ENCODE measurements at regions not wholly inside any gene's neighbourhood (a gene's known extent, or its start where the extent isn't known, plus 50 kb on each side); places are given as distances from the start of the nearest gene placed in this dataset.

- no peak for DNase-seq (ENCODE audit: low read depth)
- H3K4me3 ChIP-seq (replicated peaks; ENCODE audit: low read depth, low read length): no peak overlapping the region
- TF ChIP-seq, protein P1, sequence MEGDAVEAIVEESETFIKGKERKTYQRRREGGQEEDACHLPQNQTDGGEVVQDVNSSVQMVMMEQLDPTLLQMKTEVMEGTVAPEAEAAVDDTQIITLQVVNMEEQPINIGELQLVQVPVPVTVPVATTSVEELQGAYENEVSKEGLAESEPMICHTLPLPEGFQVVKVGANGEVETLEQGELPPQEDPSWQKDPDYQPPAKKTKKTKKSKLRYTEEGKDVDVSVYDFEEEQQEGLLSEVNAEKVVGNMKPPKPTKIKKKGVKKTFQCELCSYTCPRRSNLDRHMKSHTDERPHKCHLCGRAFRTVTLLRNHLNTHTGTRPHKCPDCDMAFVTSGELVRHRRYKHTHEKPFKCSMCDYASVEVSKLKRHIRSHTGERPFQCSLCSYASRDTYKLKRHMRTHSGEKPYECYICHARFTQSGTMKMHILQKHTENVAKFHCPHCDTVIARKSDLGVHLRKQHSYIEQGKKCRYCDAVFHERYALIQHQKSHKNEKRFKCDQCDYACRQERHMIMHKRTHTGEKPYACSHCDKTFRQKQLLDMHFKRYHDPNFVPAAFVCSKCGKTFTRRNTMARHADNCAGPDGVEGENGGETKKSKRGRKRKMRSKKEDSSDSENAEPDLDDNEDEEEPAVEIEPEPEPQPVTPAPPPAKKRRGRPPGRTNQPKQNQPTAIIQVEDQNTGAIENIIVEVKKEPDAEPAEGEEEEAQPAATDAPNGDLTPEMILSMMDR (IDR thresholded peaks at IDR 0.05; ENCODE audit: low read length, missing control alignments): no peak
These were observed 114.7 kb upstream of the WDFY3 start for GRCh38 chr4:85081196-85081595.

- DNase-seq (ENCODE audit: low read depth): peak; percentile 88
These were observed 118.0 kb upstream of the WDFY3 start for GRCh38 chr4:85084371-85085094.

DNA sequence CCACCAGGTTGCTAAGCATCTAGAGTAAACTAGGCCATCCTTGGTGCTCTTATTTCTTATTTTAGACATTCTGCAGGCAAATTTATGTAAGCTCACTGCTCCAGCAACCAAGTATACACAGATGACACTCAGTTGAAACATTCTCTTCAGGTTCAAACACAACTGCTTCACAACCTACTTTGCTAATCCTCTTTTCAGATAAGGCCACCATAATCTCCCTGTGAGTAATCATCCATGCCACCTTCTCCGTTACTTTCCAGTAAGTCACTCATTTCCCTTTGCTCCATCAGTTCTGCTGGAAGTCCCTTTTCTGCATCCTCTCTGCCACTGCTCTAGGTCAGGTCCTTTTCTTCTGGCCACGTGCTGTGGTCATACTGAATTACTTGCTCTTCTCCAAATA, 120.2 kb upstream of the WDFY3 start:
- no peak overlapping the region for H3K4me3 ChIP-seq (replicated peaks; ENCODE audit: low read depth, low read length)
- no peak for DNase-seq (ENCODE audit: low read depth)
- TF ChIP-seq, protein P1 (IDR thresholded peaks at IDR 0.05; ENCODE audit: low read length, missing control alignments): no peak

More at GRCh38 chr4:85084371-85085094, 118.0 kb upstream of the WDFY3 start:
- H3K4me3 ChIP-seq (replicated peaks; ENCODE audit: low read depth, low read length): no peak overlapping the region
- TF ChIP-seq, protein P1 (IDR thresholded peaks at IDR 0.05; ENCODE audit: low read length, missing control alignments): peak; percentile 74

DNA sequence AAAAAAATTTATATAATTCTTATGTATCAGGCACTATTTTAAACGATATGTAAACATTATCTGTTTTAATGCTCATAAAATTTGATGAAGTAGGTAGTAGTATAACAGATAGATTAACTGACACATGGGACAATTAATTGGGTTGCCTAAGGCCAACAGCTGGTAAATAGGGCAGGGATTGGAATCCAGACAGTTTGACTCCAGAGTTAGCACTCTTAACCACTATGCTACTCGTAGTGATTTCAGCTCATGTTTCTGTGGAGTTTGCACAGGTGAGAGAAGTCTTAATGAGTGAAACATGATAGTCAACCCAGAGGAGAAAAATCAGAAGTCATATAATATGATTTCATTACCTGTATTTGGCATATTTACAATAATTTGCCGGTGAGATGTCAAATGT, 126.0 kb upstream of the WDFY3 start:
- no peak for DNase-seq (ENCODE audit: low read depth)
- TF ChIP-seq, protein P1 (IDR thresholded peaks at IDR 0.05; ENCODE audit: low read length, missing control alignments): no peak
- H3K4me3 ChIP-seq (replicated peaks; ENCODE audit: low read depth, low read length): no peak overlapping the region

DNA sequence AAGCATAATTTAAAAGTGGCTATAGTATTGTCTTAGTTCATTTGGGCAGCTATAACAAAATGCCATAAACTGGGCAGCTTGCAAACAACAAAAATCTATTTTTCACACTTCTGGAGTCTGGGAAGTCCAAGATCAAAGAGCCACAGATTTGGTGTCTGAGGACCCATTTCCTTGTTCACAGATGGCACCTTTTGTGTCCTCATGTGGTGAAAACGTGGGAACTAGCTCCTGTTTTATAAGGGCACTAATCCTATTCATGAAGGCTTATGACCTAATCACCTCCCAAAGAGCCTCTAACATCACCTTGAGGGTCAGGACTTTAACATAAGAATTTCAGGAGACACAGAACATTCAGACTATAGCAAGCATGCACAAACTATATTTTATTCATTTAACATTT, 126.5 kb upstream of the WDFY3 start:
- DNase-seq (ENCODE audit: low read depth): no peak
- TF ChIP-seq, protein P1 (IDR thresholded peaks at IDR 0.05; ENCODE audit: low read length, missing control alignments): no peak
- H3K4me3 ChIP-seq (replicated peaks; ENCODE audit: low read depth, low read length): no peak overlapping the region

GRCh38 chr4:85094735-85095134, 128.2 kb upstream of the WDFY3 start:
- DNase-seq (ENCODE audit: low read depth): no peak
- TF ChIP-seq, protein P1 (IDR thresholded peaks at IDR 0.05; ENCODE audit: low read length, missing control alignments): no peak
- H3K4me3 ChIP-seq (replicated peaks; ENCODE audit: low read depth, low read length): no peak overlapping the region

GRCh38 chr4:85102606-85103005, 136.1 kb upstream of the WDFY3 start:
- TF ChIP-seq, protein P1 (IDR thresholded peaks at IDR 0.05; ENCODE audit: low read length, missing control alignments): no peak
- no peak for DNase-seq (ENCODE audit: low read depth)

More at GRCh38 chr4:85102606-85103005, 136.1 kb upstream of the WDFY3 start:
- no peak overlapping the region for H3K4me3 ChIP-seq (replicated peaks; ENCODE audit: low read depth, low read length)

All from fibroblast of pulmonary artery (primary cell).